CD4-positive, alpha-beta T cell treated with Interleukin-15 for 1 hour (primary cell): ENCODE measurements at regions not wholly inside any gene's neighbourhood (a gene's known extent, or its start where the extent isn't known, plus 50 kb on each side); places are given as distances from the start of the nearest gene placed in this dataset.
"Not testable (repeated sequence)": the region's sequence is repeated elsewhere in the genome, so short reads cannot be mapped to it uniquely, and the experiment has no call there.

ENCODE experiments used
- DNase-seq: peaks from one replicate; pipeline ENCODE4 v3.0.0-alpha.2; 2020

GRCh38 chr3:98705694-98706093, 57.4 kb upstream of the ST3GAL6 start:
- DNase-seq = no peak

DNA sequence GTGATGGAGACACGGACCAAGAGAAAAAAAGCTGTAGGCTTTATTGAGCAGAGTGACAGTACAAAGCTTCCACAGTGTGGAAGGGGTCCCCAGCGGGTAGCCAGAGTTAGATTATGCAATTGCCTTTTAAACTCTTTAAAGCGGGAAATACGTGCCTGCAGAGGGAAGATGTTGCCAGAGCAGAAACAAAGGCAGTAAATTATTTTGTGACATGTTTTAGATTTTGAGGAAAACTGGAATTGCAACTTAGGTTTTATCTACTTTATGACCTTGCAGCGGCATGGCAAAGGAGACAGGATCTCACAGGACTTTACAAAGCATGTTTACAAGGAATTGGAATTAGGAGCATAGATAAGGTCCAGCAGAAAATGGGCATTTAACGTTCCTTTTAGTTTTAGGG, 54.5 kb upstream of the ST3GAL6 start:
- not testable (repeated sequence) for DNase-seq

DNA sequence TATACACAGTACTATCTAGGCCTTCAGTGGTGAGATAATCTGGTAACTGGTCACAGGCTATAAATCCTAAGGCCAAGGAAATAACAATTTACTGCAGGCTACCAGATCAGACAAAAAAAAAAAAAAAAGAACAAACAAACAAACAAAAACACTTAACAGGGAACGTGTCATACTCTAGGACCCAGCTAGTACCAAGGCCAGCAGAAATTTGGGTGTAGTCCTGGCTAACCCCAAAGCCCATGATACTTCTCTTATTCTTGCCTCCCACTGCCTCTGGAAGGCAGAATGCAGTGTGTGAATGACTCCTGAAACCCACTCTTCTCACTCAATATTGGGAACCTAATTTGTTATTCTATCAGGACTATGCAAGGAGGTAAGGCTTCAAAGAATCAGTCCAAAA, 53.7 kb upstream of the ST3GAL6 start:
- DNase-seq = no peak

GRCh38 chr3:98710067-98710659, 53.0 kb upstream of the ST3GAL6 start:
- no peak for DNase-seq

- no peak for DNase-seq
Measured at GRCh38 chr3:98711426-98711825, 51.7 kb upstream of the ST3GAL6 start.

GRCh38 chr3:98712726-98713125, 50.4 kb upstream of the ST3GAL6 start:
- no peak for DNase-seq

- not testable (repeated sequence) for DNase-seq
Measured at GRCh38 chr3:98713332-98713731, 49.8 kb upstream of the ST3GAL6 start.
